HG02678 (cell line): ENCODE measurements at regions not wholly inside any gene's neighbourhood (a gene's known extent, or its start where the extent isn't known, plus 50 kb on each side); places are given as distances from the start of the nearest gene placed in this dataset.
"Not testable (repeated sequence)": the region's sequence is repeated elsewhere in the genome, so short reads cannot be mapped to it uniquely, and the experiment has no call there.

Source experiments
- ATAC-seq: cut with Tn5 transposase; IDR thresholded peaks from one replicate; pipeline ENCODE4 v1.9.1; 2021; ENCODE audit warnings: mild to moderate bottlenecking, moderate library complexity; ENCODE audit not compliant: unreplicated experiment

GRCh38 chr13:71304861-71305260, 562.1 kb downstream of the DACH1 start:
- ATAC-seq: no peak

- ATAC-seq: no peak
These were observed 563.9 kb downstream of the DACH1 start for GRCh38 chr13:71303144-71303543.

- ATAC-seq: no peak
These were observed 566.4 kb downstream of the DACH1 start for GRCh38 chr13:71300602-71301001.

DNA sequence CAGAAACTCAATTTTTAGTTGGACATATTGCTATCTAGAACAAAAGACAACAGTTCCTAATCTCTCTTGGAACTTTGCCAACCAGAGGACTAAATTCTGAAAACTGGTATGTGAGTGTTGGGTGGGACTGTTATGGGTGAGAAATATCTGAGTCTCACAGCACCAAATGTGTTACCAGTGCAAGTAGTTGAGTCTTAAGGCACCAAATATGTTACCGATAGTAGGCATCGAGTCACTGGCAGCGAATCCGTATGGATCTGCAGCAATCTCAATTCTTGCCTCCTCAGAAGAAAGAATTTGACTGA, 575.2 kb downstream of the DACH1 start:
- peak; percentile 6 for ATAC-seq

DNA sequence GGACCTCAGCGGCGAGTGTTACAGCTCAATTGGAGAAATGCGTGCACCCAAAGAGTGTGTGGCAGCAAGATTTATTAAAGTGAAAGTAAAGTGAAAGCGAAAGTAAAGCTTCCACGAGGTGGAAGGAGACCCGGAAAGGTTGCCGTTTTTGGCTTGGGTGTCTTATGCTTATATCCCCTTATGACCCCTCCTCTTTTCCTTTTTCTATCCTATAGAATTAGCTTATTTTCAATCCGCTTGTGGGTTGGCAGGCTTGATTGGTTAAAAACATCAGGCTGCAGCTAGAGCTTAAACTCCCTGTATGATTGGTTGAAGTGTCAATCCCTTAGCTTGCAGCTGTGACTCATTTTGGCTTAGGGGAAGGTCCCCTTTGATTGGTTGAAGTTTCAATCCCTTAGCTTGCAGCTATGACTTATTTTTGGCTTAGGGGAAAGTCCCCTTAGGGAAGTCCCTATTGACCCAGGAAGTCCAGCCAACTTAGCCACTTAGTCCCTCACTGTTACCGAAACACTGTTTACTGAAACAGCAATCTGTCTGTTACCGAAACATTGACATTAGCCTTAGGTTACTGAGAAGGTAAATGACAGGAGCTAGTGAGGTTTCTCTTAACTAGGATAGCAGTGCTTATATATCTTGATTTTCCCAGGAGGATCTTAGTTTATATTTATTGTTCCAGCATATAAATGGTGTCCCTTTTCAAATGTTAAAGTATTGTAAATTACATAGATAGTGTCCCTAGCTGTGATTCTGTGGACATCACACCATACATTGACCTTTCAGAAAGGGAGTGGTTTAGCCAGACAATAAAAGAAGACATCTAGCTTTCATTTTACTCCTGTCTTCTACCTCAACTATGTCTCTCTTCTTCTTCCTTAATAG, 575.8 kb downstream of the DACH1 start:
- peak; percentile 91 for ATAC-seq

DNA sequence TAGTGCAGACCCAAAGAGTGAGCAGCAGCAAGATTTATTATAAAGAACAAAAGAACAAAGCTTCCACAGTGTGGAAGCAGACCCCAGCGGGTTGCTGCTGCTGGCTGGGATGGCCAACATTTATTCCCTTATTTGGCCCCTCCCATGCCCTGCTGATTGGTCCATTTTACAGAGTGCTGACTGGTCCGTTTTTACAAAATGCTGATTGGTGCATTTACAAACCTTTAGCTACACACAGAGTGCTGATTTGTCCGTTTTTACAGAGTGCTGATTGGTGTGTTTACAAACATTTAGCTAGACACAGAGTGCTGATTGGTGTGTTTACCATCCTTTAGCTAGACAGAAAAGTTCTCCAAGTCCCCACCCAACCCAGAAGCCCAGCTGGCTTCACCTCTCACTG, 577.0 kb downstream of the DACH1 start:
- ATAC-seq: not testable (repeated sequence)

DNA sequence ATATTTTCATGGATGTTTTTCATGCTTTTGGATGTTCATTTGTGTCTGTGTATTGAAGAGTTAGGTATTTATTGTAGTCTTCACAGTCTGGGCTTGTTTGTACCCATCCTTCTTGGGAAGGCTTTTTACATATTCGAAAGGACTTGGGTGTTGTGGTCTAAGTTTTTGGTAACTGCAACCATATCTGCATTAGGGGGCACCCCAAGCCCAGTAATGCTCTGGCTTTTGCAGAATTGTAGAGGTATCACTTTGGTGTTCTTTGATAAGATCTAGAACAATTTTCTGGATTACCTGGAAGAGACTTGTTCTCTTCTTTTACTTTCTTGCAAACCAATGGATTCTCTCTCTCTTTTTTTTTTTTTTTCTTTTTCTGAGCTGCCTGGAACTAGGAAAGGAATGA, 581.3 kb downstream of the DACH1 start:
- peak; percentile 56 for ATAC-seq

DNA sequence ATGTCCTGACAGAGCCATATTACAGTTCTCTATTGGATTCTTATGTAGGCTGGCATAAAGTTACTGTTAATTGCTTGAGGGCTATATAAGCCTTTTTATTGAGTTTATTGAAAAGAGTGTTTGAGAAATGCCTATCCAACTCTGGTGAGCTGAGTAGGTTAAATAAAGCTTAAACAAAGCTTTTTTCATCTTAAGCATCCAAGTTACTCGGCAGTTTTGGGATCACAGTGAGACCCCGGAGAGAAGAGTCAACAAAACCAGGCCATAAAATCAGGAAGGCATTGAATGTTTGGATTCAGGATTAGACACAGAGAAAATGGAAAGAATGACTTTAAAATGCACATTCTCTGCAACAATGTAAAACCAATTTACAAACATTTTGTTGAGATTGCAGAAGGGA, 588.5 kb downstream of the DACH1 start:
- no peak for ATAC-seq

GRCh38 chr13:71274923-71275608, 591.9 kb downstream of the DACH1 start:
- peak; percentile 82 for ATAC-seq

DNA sequence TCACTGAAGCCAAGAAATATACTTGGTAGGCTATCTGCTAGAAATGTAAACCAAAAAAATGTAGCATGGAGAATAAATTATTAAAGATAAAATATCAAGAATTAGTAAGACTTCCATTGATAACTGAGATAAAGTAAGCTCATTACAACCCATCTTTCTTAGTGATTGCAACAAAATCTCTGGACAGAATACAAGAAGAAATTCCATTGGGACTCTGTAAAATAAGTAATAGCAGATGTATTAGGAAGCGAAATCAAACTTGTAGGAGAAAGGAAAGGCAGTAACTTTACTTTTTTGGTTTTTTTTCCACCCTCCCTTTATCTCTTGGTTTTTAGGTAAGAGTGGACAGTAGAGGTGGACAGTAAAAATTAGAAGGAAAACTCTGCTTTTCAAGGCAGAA, 605.7 kb downstream of the DACH1 start:
- no peak for ATAC-seq

- ATAC-seq: no peak
These were observed 606.8 kb downstream of the DACH1 start for GRCh38 chr13:71260246-71260645.

DNA sequence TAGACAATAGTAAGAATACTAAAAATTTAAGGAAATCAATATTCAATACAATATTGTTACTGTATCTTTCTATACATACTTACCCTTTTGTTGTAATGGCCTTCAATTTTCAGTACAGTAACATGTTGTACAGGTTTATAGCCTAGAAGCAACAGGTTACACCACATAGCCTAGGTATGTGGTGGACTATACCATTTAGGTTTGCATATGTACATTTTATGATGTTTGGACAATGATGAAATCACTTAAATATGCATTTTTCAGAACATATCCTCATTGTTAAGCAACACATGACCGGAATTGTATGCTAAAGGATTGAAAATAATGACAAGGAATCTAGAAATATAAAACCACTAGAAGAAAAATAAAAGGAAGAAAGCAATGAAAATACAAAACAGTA, 611.4 kb downstream of the DACH1 start:
- ATAC-seq: no peak

GRCh38 chr13:71254384-71254783, 612.6 kb downstream of the DACH1 start:
- ATAC-seq: no peak

GRCh38 chr13:71252184-71252704, 614.8 kb downstream of the DACH1 start:
- ATAC-seq: no peak

DNA sequence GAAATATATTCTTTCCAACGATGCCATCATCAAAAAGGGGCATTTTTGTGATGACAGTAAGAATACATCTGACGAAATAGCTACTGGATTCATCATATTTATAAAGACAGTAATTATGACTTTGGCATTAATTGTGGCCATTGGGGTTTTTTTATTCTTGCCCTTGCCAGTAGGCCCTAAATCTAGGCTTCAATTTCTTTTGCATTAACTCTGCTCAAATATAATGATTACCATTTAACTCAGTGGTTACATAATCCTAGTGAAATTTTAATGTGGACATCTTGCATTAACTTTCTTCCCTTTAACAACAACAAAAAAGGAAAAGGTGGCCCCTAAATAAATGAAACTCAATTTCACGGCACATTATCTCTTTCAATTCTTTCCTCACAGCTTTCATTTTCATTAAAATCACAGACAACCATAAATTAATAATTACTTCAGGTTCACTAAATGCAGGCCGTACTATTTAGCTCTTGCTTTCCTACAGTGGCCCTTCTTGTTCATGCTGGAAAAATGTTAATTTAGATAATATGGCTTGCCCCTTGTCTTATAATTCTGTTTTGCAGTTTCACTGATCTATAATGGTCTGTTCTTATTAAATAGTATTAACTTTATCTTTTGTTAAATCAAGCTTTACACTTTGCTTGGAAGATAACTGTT, 615.6 kb downstream of the DACH1 start:
- ATAC-seq: no peak

DNA sequence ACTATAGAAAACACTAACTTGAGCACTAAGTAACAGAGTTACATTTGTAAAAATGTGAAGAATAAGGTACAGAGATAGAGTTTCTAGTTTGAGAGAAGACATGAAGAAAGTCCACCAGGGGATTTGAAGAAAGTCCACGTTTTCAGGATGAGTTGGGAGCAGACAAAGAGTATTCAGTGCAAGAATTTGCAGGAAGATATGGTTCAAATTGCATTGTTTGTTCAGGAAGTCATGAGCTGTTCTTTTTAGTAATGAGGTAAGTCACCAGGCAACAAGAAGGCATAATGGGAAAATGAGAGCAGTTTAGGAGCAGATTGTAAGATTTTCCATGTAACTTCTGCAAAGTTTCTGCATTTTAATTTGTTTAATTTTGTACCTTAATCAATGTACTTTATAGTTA, 618.0 kb downstream of the DACH1 start:
- no peak for ATAC-seq

DNA sequence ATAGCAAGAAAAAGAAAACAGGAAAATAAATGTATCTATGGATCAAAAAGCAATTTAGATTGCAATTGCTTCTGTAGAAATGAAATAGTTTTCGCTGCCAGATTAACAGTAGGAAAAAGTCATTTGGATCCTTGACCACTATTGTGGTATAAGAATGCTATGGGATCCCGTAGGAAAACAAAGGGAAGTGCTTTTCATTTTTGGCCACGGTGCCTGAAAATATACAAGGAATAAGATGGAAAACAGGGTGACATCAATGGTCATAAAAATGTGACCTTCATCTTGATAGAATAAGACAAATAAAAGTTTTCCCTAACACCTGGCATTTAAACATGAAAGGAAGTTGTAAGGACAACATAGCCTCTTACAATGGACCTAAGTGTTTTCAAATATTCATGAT, 622.8 kb downstream of the DACH1 start:
- ATAC-seq: no peak

GRCh38 chr13:71242201-71242600, 624.8 kb downstream of the DACH1 start:
- no peak for ATAC-seq

DNA sequence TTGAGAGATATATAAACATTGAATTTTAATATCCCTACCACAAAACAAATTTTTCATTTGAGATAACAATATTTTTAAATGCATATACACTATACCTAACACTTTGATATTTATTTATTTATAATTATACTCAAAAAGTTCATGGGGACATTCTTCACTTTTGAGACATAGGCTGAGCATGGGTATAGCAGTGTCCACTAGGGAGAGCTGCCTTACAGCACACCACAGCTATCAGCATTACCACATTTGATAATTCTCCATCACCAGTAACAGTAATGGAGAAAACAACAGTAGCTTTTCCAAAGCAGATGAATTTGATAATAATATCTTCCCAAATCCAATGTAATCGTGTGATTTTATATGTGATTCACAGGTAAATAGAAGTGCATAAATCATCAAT, 626.1 kb downstream of the DACH1 start:
- no peak for ATAC-seq

GRCh38 chr13:71237332-71237731, 629.7 kb downstream of the DACH1 start:
- no peak for ATAC-seq

DNA sequence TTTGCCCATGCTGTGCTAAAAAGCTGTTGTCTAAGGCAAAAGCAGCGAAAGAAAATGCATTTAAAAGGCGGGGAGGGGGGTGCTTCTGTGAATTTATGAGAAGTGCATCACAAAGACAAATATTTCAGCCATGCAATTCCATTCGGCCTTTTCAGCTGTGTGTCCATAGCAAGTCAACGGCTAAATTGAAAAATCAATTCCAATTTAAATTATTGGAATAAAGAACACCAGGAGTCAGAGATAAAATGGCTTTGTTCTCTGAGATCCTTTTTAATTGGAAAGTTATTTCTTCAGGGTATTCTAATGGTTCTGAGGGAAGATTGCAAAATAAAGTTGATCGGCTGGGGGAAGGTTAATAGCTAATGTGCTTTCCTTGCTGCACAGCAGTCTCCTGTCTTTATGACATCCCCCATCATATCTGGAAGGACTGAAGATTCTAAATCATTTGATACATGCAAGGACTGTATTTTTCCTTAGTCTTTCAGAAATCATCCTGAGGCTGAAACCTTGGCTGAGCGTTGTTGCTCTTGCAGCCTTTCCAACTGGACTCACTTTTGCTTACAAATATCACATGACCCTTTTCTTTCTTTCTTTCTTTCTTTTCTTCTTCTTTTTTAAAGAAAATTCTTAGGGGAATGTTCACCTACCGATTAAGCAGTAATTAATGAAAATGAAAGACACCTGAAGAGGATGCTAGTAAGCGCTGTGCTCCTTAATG, 647.1 kb downstream of the DACH1 start:
- ATAC-seq: no peak
